PC-9 (cell line): ENCODE measurements at regions not wholly inside any gene's neighbourhood (a gene's known extent, or its start where the extent isn't known, plus 50 kb on each side); places are given as distances from the start of the nearest gene placed in this dataset.

ENCODE experiments used
- BruUV-seq: library from RNA; stranded (reverse); fragments of 400-500 nt; replicated peaks from 2 replicates; lab custom pipeline; 2021; lab: Mats Ljungman, UMichigan
- CTCF ChIA-PET: fragments of 300-600 bp; sonication (Branson Sonifier 250); formaldehyde crosslinking; loops from one replicate; lab custom pipeline; 2022; ENCODE audit warnings: antibody characterized with exemption; lab: Charles Lee
- POLR2A ChIA-PET: fragments of 300-600 bp; sonication (Branson Sonifier 250); formaldehyde crosslinking; loops from one replicate; lab custom pipeline; 2022; ENCODE audit warnings: antibody characterized with exemption; ENCODE audit not compliant: unreplicated experiment; lab: Charles Lee
- DNase-seq, 2 experiments: peaks; one replicate each; pipeline versions ENCODE4 v3.0.0 to v3.0.0-alpha.2; 2015 to 2022; ENCODE audit warnings: mixed read lengths in 1 of 2
- H2AFZ ChIP-seq: fragments of 200-600 bp; sonication (generic); 2 replicates; pipeline ENCODE4 v1.8.1; 2017; ENCODE audit warnings: antibody characterized with exemption
- H3F3A ChIP-seq: fragments of 200-600 bp; sonication (generic); 2 replicates; pipeline ENCODE4 v1.8.1; 2017; ENCODE audit warnings: antibody characterized with exemption, mild to moderate bottlenecking, low read depth; ENCODE audit not compliant: insufficient read depth
- H3K27ac ChIP-seq: fragments of 200-600 bp; sonication (generic); 2 replicates; pipeline ENCODE4 v1.6.1; 2016; ENCODE audit warnings: mixed run types
- H3K27me3 ChIP-seq: fragments of 200-600 bp; sonication (generic); 2 replicates; pipeline ENCODE4 v1.6.1; 2016; ENCODE audit warnings: low read depth, mixed run types; ENCODE audit not compliant: insufficient read depth
- H3K36me3 ChIP-seq: fragments of 200-600 bp; sonication (generic); 2 replicates; pipeline ENCODE4 v1.6.1; 2016; ENCODE audit warnings: low read depth, mixed run types
- H3K4me1 ChIP-seq: fragments of 200-600 bp; sonication (generic); replicated peaks from 2 replicates; pipeline ENCODE4 v1.6.1; 2016; ENCODE audit warnings: mixed run types; ENCODE audit not compliant: insufficient read depth
- H3K4me2 ChIP-seq: fragments of 200-600 bp; sonication (generic); 2 replicates; pipeline ENCODE4 v1.6.1; 2017; ENCODE audit warnings: mixed run types
- H3K4me3 ChIP-seq: fragments of 200-600 bp; sonication (generic); 2 replicates; pipeline ENCODE4 v1.6.1; 2016; ENCODE audit warnings: mixed run types
- H3K79me2 ChIP-seq: fragments of 200-600 bp; sonication (generic); 2 replicates; pipeline ENCODE4 v1.6.1; 2017; ENCODE audit warnings: low read depth, mixed run types
- H3K9me2 ChIP-seq: fragments of 200-600 bp; sonication (generic); 2 replicates; pipeline ENCODE4 v1.8.1; 2017; ENCODE audit warnings: mild to moderate bottlenecking; ENCODE audit not compliant: insufficient read depth
- H3K9me3 ChIP-seq: fragments of 200-600 bp; sonication (generic); 2 replicates; pipeline ENCODE4 v1.8.1; 2016; ENCODE audit warnings: low read depth; ENCODE audit not compliant: insufficient read depth
- H4K20me1 ChIP-seq: fragments of 200-600 bp; sonication (generic); 2 replicates; pipeline ENCODE4 v1.8.1; 2017; ENCODE audit not compliant: insufficient read depth
- EZH2 ChIP-seq: fragments of 200-600 bp; sonication (generic); IDR thresholded peaks from 2 replicates; pipeline ENCODE4 v1.8.0; 2017; ENCODE audit warnings: antibody characterized with exemption, low read depth
- intact Hi-C: fragments of 100-400 bp; cut with micrococcal nuclease; formaldehyde crosslinking; loops from one replicate; pipeline ENCODE4 v1.10.0; 2022; ENCODE audit not compliant: unreplicated experiment
- TF ChIP-seq, protein P1 (sequence below): fragments of 200-600 bp; sonication (generic); conservative IDR thresholded peaks from 2 replicates; pipeline ENCODE4 v1.6.1; 2017; ENCODE audit warnings: mixed run types, antibody characterized with exemption, mild to moderate bottlenecking, moderate library complexity

DNA sequence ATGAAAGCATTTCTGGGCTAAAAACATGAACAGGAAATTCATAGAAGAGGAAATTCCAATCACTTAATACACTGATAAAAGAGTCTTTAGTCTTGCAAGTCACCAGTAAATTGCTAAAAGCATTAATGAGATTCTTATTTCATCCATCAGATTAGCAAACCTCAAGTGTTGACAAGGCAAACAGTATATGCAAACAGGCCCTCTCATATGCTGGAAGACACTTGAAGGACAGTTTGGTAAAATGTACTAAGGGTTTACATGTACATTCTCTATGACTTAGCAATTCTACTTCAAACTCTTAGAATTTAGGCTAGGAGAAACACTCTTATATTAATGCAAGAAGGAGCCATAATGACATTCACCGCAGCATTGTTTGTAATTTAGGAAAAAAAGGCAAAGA, 586.1 kb upstream of the GBE1 start:
- H3K9me2 ChIP-seq: no peaks in the 10 kb centered on the region
- H3K9me3 ChIP-seq: no peaks in the 10 kb centered on the region
- BruUV-seq: no TSS peak
- no peak overlapping the region for H3K4me2 ChIP-seq
- H4K20me1 ChIP-seq: no peaks in the 10 kb centered on the region
- no peak overlapping the region for H3K27ac ChIP-seq
- intact Hi-C loops: no loop called here
- H3K79me2 ChIP-seq: no peaks in the 10 kb centered on the region
- no peaks in the 10 kb centered on the region for H3K27me3 ChIP-seq
- ChIA-PET CTCF (no interaction called here), POLR2A (no interaction called here)
- no peaks in the 10 kb centered on the region for H3K4me1 ChIP-seq
- no peaks in the 10 kb centered on the region for H3K36me3 ChIP-seq
- no peak overlapping the region for H2AFZ ChIP-seq
- no peaks in the 10 kb centered on the region for H3F3A ChIP-seq
- no peak for DNase-seq
- TF ChIP-seq, protein P1, sequence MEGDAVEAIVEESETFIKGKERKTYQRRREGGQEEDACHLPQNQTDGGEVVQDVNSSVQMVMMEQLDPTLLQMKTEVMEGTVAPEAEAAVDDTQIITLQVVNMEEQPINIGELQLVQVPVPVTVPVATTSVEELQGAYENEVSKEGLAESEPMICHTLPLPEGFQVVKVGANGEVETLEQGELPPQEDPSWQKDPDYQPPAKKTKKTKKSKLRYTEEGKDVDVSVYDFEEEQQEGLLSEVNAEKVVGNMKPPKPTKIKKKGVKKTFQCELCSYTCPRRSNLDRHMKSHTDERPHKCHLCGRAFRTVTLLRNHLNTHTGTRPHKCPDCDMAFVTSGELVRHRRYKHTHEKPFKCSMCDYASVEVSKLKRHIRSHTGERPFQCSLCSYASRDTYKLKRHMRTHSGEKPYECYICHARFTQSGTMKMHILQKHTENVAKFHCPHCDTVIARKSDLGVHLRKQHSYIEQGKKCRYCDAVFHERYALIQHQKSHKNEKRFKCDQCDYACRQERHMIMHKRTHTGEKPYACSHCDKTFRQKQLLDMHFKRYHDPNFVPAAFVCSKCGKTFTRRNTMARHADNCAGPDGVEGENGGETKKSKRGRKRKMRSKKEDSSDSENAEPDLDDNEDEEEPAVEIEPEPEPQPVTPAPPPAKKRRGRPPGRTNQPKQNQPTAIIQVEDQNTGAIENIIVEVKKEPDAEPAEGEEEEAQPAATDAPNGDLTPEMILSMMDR: no peak
- no peak for TF ChIP-seq EZH2
- H3K4me3 ChIP-seq: no peak overlapping the region

DNA sequence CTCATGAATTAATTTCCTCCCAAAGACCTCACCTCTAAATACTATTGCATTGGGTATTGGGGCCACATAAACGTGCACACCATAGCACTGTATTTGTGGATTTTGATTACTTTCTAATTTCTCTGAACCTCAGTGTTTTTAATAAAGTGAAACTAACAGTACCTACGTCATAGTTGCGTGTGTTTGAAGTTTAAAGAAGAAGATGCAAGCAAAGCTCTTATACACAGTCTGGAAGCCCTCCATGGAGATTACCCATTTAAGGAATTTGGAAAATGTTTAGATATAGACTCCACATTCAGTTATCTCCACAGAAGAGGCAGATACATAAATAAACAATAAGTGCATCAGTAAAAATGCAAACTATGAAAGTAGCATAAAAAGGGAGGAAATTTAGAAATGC, 581.1 kb upstream of the GBE1 start:
- ChIA-PET CTCF (no interaction called here), POLR2A (no interaction called here)
- Histone ChIP-seq H3K9me3 (no peaks in the 10 kb centered on the region), H2AFZ (no peak overlapping the region), H3K27me3 (no peaks in the 10 kb centered on the region), H3K36me3 (no peaks in the 10 kb centered on the region), H3F3A (no peaks in the 10 kb centered on the region), H3K4me1 (no peaks in the 10 kb centered on the region), H4K20me1 (no peaks in the 10 kb centered on the region), H3K79me2 (no peaks in the 10 kb centered on the region), H3K9me2 (no peaks in the 10 kb centered on the region), H3K27ac (no peak overlapping the region), H3K4me2 (no peak overlapping the region), H3K4me3 (no peak overlapping the region)
- TF ChIP-seq, protein P1: no peak
- no peak for TF ChIP-seq EZH2
- no peak for DNase-seq
- no TSS peak for BruUV-seq
- intact Hi-C loops: no loop called here

DNA sequence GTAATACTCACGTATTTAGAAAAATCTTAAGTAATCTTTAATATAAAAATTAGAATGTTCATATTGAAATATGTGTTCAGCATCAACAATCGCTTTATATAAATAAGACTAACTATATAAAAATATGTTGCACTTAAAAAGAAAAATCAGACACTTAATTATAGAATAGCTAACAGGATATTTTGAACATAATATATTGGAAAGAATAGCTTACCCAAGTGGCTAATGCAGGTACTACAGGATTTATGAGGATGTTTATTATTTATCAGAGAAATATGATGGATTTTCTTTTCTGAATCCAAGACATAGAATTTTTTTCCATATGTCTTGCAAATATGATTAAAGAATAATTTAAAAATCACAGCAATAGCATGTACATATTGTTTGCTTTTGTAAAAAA, 567.9 kb upstream of the GBE1 start:
- intact Hi-C loops: no loop called here
- no peak for TF ChIP-seq EZH2
- TF ChIP-seq, protein P1: peak; percentile 67
- Histone ChIP-seq H3K9me3 (no peaks in the 10 kb centered on the region), H3K9me2 (no peaks in the 10 kb centered on the region), H3K4me1 (no peaks in the 10 kb centered on the region), H3K27me3 (no peaks in the 10 kb centered on the region), H3K36me3 (no peaks in the 10 kb centered on the region), H3K79me2 (no peaks in the 10 kb centered on the region), H3K4me3 (no peak overlapping the region), H3F3A (no peaks in the 10 kb centered on the region), H2AFZ (no peak overlapping the region), H4K20me1 (no peaks in the 10 kb centered on the region), H3K27ac (no peak overlapping the region), H3K4me2 (no peak overlapping the region)
- CTCF ChIA-PET: no interaction called here
- POLR2A ChIA-PET: no interaction called here
- no TSS peak for BruUV-seq
- DNase-seq: no peak
